Occipital lobe (tissue), 1 donor: ENCODE measurements at regions not wholly inside any gene's neighbourhood (a gene's known extent, or its start where the extent isn't known, plus 50 kb on each side); places are given as distances from the start of the nearest gene placed in this dataset.
"Not testable (repeated sequence)": the region's sequence is repeated elsewhere in the genome, so short reads cannot be mapped to it uniquely, and the experiment has no call there.

Source experiments
- DNase-seq: peaks from one replicate; lab custom pipeline; 2025; lab: John Stamatoyannopoulos, UW

- no peak for DNase-seq
These were observed 706.4 kb downstream of the LRRIQ3 start for GRCh38 chr1:73491621-73492020.

GRCh38 chr1:73475316-73475870 lies 722.6 kb downstream of the LRRIQ3 start:
- no peak for DNase-seq

- no peak for DNase-seq
These were observed 725.2 kb downstream of the LRRIQ3 start for GRCh38 chr1:73472810-73473209.

- no peak for DNase-seq
These were observed 730.2 kb downstream of the LRRIQ3 start for GRCh38 chr1:73467731-73468130.

GRCh38 chr1:73463873-73464272 lies 734.1 kb downstream of the LRRIQ3 start:
- no peak for DNase-seq

GRCh38 chr1:73452522-73452921 lies 745.5 kb downstream of the LRRIQ3 start:
- no peak for DNase-seq

GRCh38 chr1:73450668-73451067 lies 747.3 kb downstream of the LRRIQ3 start:
- not testable (repeated sequence) for DNase-seq

GRCh38 chr1:73411479-73411878 lies 786.5 kb downstream of the LRRIQ3 start:
- DNase-seq: no peak

GRCh38 chr1:73401666-73402065 lies 796.3 kb downstream of the LRRIQ3 start:
- no peak for DNase-seq

- no peak for DNase-seq
These were observed 815.0 kb downstream of the LRRIQ3 start for GRCh38 chr1:73382966-73383365.

GRCh38 chr1:73366734-73367413 lies 831.1 kb downstream of the LRRIQ3 start:
- DNase-seq: no peak

GRCh38 chr1:73359001-73359400 lies 839.0 kb downstream of the LRRIQ3 start:
- no peak for DNase-seq

GRCh38 chr1:73356485-73356884 lies 841.5 kb downstream of the LRRIQ3 start:
- no peak for DNase-seq

GRCh38 chr1:73343947-73344346 lies 854.0 kb downstream of the LRRIQ3 start:
- DNase-seq: no peak

- no peak for DNase-seq
These were observed 864.0 kb downstream of the LRRIQ3 start for GRCh38 chr1:73333847-73334503.

GRCh38 chr1:73331726-73332125 lies 866.2 kb downstream of the LRRIQ3 start:
- DNase-seq: no peak

- no peak for DNase-seq
These were observed 870.0 kb downstream of the LRRIQ3 start for GRCh38 chr1:73327998-73328397.

- DNase-seq: no peak
These were observed 870.7 kb downstream of the LRRIQ3 start for GRCh38 chr1:73327180-73327793.

GRCh38 chr1:73326663-73327062 lies 871.3 kb downstream of the LRRIQ3 start:
- DNase-seq: no peak

GRCh38 chr1:73310797-73311381 lies 887.1 kb downstream of the LRRIQ3 start:
- DNase-seq: no peak

GRCh38 chr1:73306899-73307555 lies 890.9 kb downstream of the LRRIQ3 start:
- DNase-seq: no peak

- DNase-seq: no peak
These were observed 924.1 kb downstream of the LRRIQ3 start for GRCh38 chr1:73273886-73274285.
